ENCODE measurements at regions not wholly inside any gene's neighbourhood (a gene's known extent, or its start where the extent isn't known, plus 50 kb on each side); places are given as distances from the start of the nearest gene placed in this dataset.

GRCh38 chr13:109645831-109646230 lies 140.6 kb downstream of the IRS2 start:
- DNase-seq (ENCODE audit: low spot score): no peak

- DNase-seq (ENCODE audit: low spot score): no peak
Measured at GRCh38 chr13:109644956-109645355, 141.4 kb downstream of the IRS2 start.

GRCh38 chr13:109644069-109644750 lies 142.2 kb downstream of the IRS2 start:
- no peak for DNase-seq (ENCODE audit: low spot score)

- peak; percentile 23 for DNase-seq (ENCODE audit: low spot score)
Measured at GRCh38 chr13:109642358-109642757, 144.0 kb downstream of the IRS2 start.

GRCh38 chr13:109636736-109637135 lies 149.6 kb downstream of the IRS2 start:
- DNase-seq (ENCODE audit: low spot score): no peak

- no peak for DNase-seq (ENCODE audit: low spot score)
Measured at GRCh38 chr13:109631069-109631468, 155.3 kb downstream of the IRS2 start.

- no peak for DNase-seq (ENCODE audit: low spot score)
Measured at GRCh38 chr13:109630271-109630670, 156.1 kb downstream of the IRS2 start.

- no peak for DNase-seq (ENCODE audit: low spot score)
Measured at GRCh38 chr13:109629737-109630136, 156.6 kb downstream of the IRS2 start.

- no peak for DNase-seq (ENCODE audit: low spot score)
Measured at GRCh38 chr13:109628251-109628699, 158.1 kb downstream of the IRS2 start.

GRCh38 chr13:109627649-109628048 lies 158.7 kb downstream of the IRS2 start:
- no peak for DNase-seq (ENCODE audit: low spot score)

- no peak for DNase-seq (ENCODE audit: low spot score)
Measured at GRCh38 chr13:109626386-109627171, 159.8 kb downstream of the IRS2 start.

GRCh38 chr13:109625156-109625555 lies 161.2 kb downstream of the IRS2 start:
- DNase-seq (ENCODE audit: low spot score): no peak

- DNase-seq (ENCODE audit: low spot score): no peak
Measured at GRCh38 chr13:109622006-109622405, 164.4 kb downstream of the IRS2 start.

GRCh38 chr13:109615721-109616420 lies 170.5 kb downstream of the IRS2 start:
- no peak for DNase-seq (ENCODE audit: low spot score)

- no peak for DNase-seq (ENCODE audit: low spot score)
Measured at GRCh38 chr13:109611912-109612691, 174.3 kb downstream of the IRS2 start.

- peak; percentile 11 for DNase-seq (ENCODE audit: low spot score)
Measured at GRCh38 chr13:109610517-109610916, 175.9 kb downstream of the IRS2 start.

- no peak for DNase-seq (ENCODE audit: low spot score)
Measured at GRCh38 chr13:109608503-109608902, 177.9 kb downstream of the IRS2 start.

- no peak for DNase-seq (ENCODE audit: low spot score)
Measured at GRCh38 chr13:109608059-109608458, 178.3 kb downstream of the IRS2 start.

- DNase-seq (ENCODE audit: low spot score): no peak
Measured at GRCh38 chr13:109606520-109606919, 179.9 kb downstream of the IRS2 start.

GRCh38 chr13:109605846-109606245 lies 180.5 kb downstream of the IRS2 start:
- DNase-seq (ENCODE audit: low spot score): no peak

- DNase-seq (ENCODE audit: low spot score): no peak
Measured at GRCh38 chr13:109604894-109605293, 181.5 kb downstream of the IRS2 start.

- DNase-seq (ENCODE audit: low spot score): no peak
Measured at GRCh38 chr13:109602356-109602755, 184.0 kb downstream of the IRS2 start.

Measured in SK-N-DZ (cell line).